Heart right ventricle (tissue), 16 donors: ENCODE measurements at regions not wholly inside any gene's neighbourhood (a gene's known extent, or its start where the extent isn't known, plus 50 kb on each side); places are given as distances from the start of the nearest gene placed in this dataset.

Experiments
- ATAC-seq, 8 donors: fragments of 200-7000 bp; cut with Tn5 transposase; one replicate each; pipeline ENCODE4 v1.9.1; 2020; ENCODE audit warnings: mild to moderate bottlenecking in 8 of 8, moderate library complexity in 8 of 8, moderate number of reproducible peaks in 1 of 8
- DNase-seq, 2 donors: peaks; one replicate each; pipeline ENCODE4 v3.0.0-alpha.2; 2020
- H3K27ac ChIP-seq, 10 donors: fragments of 200-600 bp; sonication (generic) in 2 of 10; one replicate each; pipeline versions ENCODE4 v1.5.0 to v1.8.0; 2020 to 2022; ENCODE audit warnings: mild to moderate bottlenecking in 3 of 10
- H3K27me3 ChIP-seq, 7 donors: fragments of 200-600 bp; one replicate each; pipeline ENCODE4 v1.8.0; 2021 to 2022; ENCODE audit warnings: mild to moderate bottlenecking in 2 of 7
- H3K36me3 ChIP-seq, 9 donors: fragments of 200-600 bp; sonication (generic) in 1 of 9; one replicate each; pipeline versions ENCODE4 v1.5.0 to v1.8.0; 2020 to 2022; ENCODE audit warnings: mild to moderate bottlenecking in 2 of 9
- H3K4me1 ChIP-seq, 9 donors: fragments of 200-600 bp; sonication (generic) in 1 of 9; one replicate each; pipeline versions ENCODE4 v1.5.0 to v1.8.0; 2020 to 2022; ENCODE audit warnings: mild to moderate bottlenecking in 4 of 9
- H3K4me3 ChIP-seq, 10 donors: fragments of 200-600 bp; sonication (generic) in 2 of 10; one replicate each; pipeline versions ENCODE4 v1.5.0 to v1.8.0; 2020 to 2022; ENCODE audit warnings: mild to moderate bottlenecking in 7 of 10, moderate library complexity in 2 of 10
- H3K9me3 ChIP-seq, 11 donors: fragments of 200-600 bp in 10 of 11; sonication (generic) in 2 of 11; one replicate each; pipeline versions ENCODE4 v1.5.0 to v1.8.0; 2013 to 2022; ENCODE audit warnings: mild to moderate bottlenecking in 2 of 11, control low read depth in 1 of 11, moderate library complexity in 1 of 11
- WGBS, 2 donors: extraction: QIAGEN DNeasy Blood & Tissue Kit; methylation state at CpG; one replicate each; pipeline ENCODE4 v1.1.7; 2013; ENCODE audit warnings: inconsistent platforms in 1 of 2; 5-methylcytosine and 5-hydroxymethylcytosine counted together
- intact Hi-C, 10 donors: fragments of 100-400 bp; cut with DNase I; formaldehyde crosslinking; loops; one replicate each; pipeline versions ENCODE4 v1.11.1 to v1.14.2; 2022
- TF ChIP-seq, protein P1 (sequence below), 9 donors: fragments of 200-600 bp; sonication (generic) in 2 of 9; IDR thresholded peaks; one replicate each; pipeline versions ENCODE4 v1.5.0 to v1.8.0; 2021 to 2022; ENCODE audit warnings: antibody characterized with exemption in 9 of 9, mild to moderate bottlenecking in 5 of 9, moderate library complexity in 1 of 9
- donor health status: Arrhythmogenic right ventricular cardiomyopathy.
- donor health status: ischemic (EF 13 %, LVEDD 7.1; RV severe dilation, severe dysfunction).
- donor health status: healthy with polysubstance abuse.
- donor health status: DM: no; HTN: yes; CAD: no.
- donor health status: DM: no; HTN: no; CAD: no.
- donor health status: ischemic (EF 25% LVEDD 6.9; RV normal size, moderate dysfunction).
- donor health status: ischemic (EF 25% LVEDD 5.7; RV mildly dilated, moderate dysfunction).
- donor health status: healthy.
- donor health status: DM: yes; HTN: yes; CAD: no.
- donor health status: Ischemic cardiomyopathy.
- donor health status: ischemic (EF 35%, LVEDD 5.7; RV mildly dilated, moderate dysfunction).
- donor health status: nonischemic (EF 11% LVEDD 7.7; RV severe dilation, severe dysfunction).
- donor health status: DM: yes; HTN: yes; CAD: no.
- donor health status: PGD.
- donor health status: ischemic (EF 29% LVEDD 5.4; RV normal size, mild dysfunction).
- donor health status: nonischemic (EF 23%, LVEDD 6.1; RV moderate dilation, normal function).

DNA sequence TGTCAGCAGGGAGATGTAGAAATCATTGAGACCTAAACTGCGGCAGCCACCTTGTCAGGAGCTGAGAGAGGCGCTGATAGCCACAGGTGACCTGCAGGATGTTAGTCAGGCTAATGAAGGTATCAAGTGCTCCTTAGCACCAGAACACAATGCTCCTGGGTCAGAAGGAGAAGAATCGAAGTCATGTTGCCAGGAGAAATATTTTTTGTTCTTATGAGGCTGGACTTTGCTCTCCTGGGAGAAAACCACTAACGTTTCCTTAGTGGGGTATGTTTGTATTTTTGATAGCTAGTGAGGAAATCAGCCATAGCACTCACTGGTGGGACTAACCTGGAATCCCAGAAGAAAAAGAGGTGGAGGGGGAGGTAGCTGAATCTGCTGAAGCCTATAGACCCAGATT, 120.9 kb upstream of the LRFN2 start:
- intact Hi-C loops = no loop called here
- WGBS, 2 donors = 72 to 73% methylated on average over 4 of the region's 4 CpGs
- no peak overlapping the region for H3K4me3 ChIP-seq
- TF ChIP-seq, protein P1, sequence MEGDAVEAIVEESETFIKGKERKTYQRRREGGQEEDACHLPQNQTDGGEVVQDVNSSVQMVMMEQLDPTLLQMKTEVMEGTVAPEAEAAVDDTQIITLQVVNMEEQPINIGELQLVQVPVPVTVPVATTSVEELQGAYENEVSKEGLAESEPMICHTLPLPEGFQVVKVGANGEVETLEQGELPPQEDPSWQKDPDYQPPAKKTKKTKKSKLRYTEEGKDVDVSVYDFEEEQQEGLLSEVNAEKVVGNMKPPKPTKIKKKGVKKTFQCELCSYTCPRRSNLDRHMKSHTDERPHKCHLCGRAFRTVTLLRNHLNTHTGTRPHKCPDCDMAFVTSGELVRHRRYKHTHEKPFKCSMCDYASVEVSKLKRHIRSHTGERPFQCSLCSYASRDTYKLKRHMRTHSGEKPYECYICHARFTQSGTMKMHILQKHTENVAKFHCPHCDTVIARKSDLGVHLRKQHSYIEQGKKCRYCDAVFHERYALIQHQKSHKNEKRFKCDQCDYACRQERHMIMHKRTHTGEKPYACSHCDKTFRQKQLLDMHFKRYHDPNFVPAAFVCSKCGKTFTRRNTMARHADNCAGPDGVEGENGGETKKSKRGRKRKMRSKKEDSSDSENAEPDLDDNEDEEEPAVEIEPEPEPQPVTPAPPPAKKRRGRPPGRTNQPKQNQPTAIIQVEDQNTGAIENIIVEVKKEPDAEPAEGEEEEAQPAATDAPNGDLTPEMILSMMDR (IDR thresholded peaks at IDR 0.05) = no peak
- no peak overlapping the region for H3K27ac ChIP-seq
- no peak for DNase-seq
- no peaks in the 10 kb centered on the region for H3K9me3 ChIP-seq
- no peaks in the 10 kb centered on the region for H3K4me1 ChIP-seq
- no peaks in the 10 kb centered on the region for H3K36me3 ChIP-seq
- ATAC-seq = no peak
- peaks cover 0 to 18% (median 5%) of the 10 kb centered on the region in 7 donors for H3K27me3 ChIP-seq

DNA sequence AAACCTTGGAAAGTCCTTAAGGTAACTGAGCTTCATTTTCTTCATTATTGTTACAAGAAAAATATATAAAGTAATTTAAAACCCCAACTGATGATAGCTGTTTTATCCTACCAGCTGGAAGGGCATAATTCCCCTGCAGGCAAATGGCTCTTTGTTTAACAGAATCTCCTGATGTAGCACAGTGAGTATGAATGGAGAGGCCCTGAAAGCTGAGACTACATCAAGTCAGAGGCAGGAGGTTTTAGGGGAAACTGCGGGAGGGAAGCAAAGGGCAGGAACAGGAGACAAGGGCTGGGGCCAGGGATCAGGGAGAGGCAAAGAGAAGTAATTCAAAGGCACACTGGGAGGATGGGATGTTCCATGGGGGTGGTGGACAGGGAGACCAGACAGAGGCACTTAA, 119.0 kb upstream of the LRFN2 start:
- Histone ChIP-seq H3K27ac (no peak overlapping the region), H3K9me3 (no peaks in the 10 kb centered on the region), H3K27me3 (peaks cover 0 to 27% (median 9%) of the 10 kb centered on the region in 7 donors), H3K36me3 (no peaks in the 10 kb centered on the region), H3K4me3 (no peak overlapping the region), H3K4me1 (no peaks in the 10 kb centered on the region)
- no peak for DNase-seq
- ATAC-seq = no peak
- TF ChIP-seq, protein P1 (IDR thresholded peaks at IDR 0.05) = no peak
- 46 to 65% methylated on average over 1 of the region's 1 CpG for WGBS, 2 donors
- intact Hi-C loops = no loop called here

DNA sequence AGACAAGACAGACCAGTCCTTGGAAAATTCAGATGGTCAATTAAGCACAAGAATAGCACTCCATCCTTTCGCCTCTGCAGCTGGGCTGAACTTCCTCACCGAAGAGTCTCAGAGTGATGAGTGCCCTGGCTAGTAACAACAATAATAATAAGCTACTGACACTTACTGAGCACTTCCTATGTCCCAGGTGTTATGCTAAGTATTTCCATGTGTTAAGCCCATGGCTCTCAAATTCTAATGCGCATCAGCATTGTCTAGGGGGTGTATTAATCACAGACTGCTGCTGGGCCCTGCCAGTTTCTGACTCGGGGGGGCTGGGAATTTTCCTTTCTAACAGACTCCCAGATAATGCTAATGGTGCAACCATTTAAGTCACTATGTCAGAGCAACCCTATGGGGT, 118.2 kb upstream of the LRFN2 start:
- H3K4me3 ChIP-seq = no peak overlapping the region
- WGBS, 2 donors = 76% methylated on average over 4 of the region's 4 CpGs
- intact Hi-C loops = no loop called here
- H3K4me1 ChIP-seq = no peaks in the 10 kb centered on the region
- no peaks in the 10 kb centered on the region for H3K36me3 ChIP-seq
- H3K9me3 ChIP-seq = no peaks in the 10 kb centered on the region
- peaks cover 0 to 30% (median 9%) of the 10 kb centered on the region in 7 donors for H3K27me3 ChIP-seq
- H3K27ac ChIP-seq = no peak overlapping the region
- ATAC-seq (no peak), DNase-seq (no peak)
- TF ChIP-seq, protein P1 (IDR thresholded peaks at IDR 0.05) = no peak

DNA sequence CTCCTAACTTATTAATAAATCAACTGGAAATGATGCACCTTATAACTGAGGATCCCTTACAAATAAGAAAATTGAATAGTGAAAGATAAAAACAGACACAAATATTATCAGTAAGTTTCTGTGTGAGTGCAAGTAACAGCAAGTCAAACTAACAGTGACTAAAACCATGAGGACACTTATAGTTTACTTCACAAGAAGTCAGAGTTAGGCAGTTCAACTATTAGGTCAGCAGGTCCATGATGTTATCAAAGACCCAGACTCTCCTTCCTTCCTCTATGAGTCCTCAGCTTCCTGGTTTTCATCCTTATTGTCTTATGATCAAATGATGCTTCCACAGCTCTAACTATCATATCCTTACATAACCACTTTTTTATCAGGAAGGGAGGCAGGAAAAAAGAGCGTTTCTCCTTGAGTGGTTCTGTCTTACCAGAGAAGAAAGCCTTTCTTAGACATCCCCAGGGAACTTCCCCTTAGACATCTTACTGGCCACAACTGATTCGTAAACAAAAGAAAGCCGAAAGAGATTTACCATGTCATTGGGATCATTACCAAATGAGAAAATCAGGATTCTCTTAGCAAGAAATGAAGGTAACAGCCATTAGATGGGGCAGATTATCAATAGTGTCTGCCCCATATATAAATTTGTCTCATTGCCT, 114.3 kb upstream of the LRFN2 start:
- H3K4me3 ChIP-seq = no peak overlapping the region
- 41 to 58% methylated on average over 3 of the region's 3 CpGs for WGBS, 2 donors
- no peak overlapping the region for H3K27ac ChIP-seq
- no peaks in the 10 kb centered on the region for H3K9me3 ChIP-seq
- no peak for DNase-seq
- intact Hi-C loops = loop anchor here in 1 of 10 donors (1.0 kb wide), 1 partner anchor 28 kb away; no protein-coding TSS in a partner anchor
- no peaks in the 10 kb centered on the region for H3K36me3 ChIP-seq
- no peaks in the 10 kb centered on the region for H3K4me1 ChIP-seq
- H3K27me3 ChIP-seq = peaks cover 0 to 37% (median 9%) of the 10 kb centered on the region in 7 donors
- TF ChIP-seq, protein P1 (IDR thresholded peaks at IDR 0.05) = no peak
- no peak for ATAC-seq
